ENCODE measurements at regions not wholly inside any gene's neighbourhood (a gene's known extent, or its start where the extent isn't known, plus 50 kb on each side); places are given as distances from the start of the nearest gene placed in this dataset.
"Not testable (repeated sequence)": the region's sequence is repeated elsewhere in the genome, so short reads cannot be mapped to it uniquely, and the experiment has no call there.

DNA sequence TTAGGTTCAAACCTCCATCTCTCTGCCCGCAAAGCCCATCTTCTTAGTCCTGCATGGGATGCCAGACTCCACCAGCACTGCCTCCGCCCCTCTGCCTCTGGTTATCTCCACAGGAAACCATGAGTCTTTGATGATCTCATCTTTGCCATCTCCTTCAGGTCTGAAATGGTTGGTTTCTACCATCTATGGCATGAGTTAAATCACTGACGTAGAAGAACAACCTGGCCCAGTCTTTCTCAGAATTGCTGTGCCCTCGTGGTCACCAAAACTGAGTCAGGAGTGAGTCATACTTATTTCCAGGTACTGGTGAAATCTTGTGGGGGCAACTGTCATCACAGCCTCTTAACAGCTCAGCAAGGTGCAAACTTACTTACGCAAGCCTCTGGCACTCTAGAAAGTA is 468.7 kb upstream of the C16orf82 start:
- no peak for DNase-seq

GRCh38 chr16:26598998-26599784 is 467.5 kb upstream of the C16orf82 start:
- DNase-seq = no peak

DNA sequence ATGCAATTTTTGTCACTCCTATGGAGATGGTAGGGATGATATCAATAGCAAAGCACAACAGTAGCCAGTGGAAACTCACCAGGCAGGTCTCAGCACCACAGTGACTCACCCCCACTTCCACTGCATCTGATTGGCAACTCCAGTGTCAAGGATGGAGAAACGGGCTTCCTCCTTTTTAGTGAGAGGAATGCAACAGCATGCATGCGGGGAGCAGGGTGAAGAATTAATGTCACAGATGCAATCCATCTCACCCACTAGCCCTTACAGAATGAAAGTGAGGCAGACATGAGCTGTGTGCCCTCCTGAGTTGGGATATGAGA is 467.0 kb upstream of the C16orf82 start:
- DNase-seq = no peak

DNA sequence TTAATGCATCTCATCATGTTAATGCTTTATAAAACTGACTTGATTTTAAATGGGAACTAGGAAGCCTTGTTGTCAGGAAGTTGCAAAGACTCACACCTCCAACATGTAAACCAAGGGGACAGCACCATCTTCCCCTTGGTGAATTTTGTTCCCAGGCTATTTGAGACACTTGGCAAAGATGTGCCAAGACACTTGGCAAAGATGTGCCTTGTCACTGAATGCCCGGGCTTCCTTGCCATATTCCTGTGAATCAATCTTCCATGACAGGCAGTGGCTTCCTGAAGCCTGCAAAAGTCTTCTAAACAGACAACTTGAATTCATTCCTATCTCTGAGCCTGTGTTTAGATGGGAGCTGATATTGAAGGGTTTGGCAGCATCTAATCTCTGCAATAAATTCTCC is 465.4 kb upstream of the C16orf82 start:
- DNase-seq = no peak

- no peak for DNase-seq
Observed at GRCh38 chr16:26605626-26606271, 461.0 kb upstream of the C16orf82 start.

- no peak for DNase-seq
Observed at GRCh38 chr16:26606381-26607150, 460.2 kb upstream of the C16orf82 start.

DNA sequence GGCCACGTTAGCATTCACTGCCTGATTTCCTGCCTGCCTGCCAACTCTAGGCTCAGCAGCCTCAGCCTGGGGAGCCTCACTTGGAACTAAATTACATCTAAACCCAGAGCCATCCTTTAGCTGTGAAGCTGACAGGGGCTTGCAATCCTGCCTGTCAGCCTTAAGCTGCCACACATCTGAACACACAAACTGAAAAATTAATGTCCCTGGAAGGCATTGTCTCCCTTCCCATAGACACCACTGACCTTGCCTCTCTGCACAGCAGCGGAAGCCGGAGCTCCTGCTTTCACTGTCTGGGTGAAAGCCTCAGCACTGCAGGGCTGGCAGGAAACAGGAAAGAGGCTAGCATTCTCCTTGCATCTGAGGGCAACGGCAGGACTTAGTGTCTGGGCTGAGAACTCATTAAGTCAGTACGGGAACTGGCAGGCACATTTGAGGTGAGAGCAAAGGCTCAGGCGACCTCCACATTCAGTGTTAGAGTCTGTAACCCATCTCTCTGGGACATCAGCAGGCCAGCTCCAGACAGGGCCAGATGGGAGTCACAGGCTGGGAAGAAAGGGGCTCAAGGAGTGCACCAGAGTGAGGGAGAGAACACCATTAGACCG is 452.4 kb upstream of the C16orf82 start:
- no peak for DNase-seq

DNA sequence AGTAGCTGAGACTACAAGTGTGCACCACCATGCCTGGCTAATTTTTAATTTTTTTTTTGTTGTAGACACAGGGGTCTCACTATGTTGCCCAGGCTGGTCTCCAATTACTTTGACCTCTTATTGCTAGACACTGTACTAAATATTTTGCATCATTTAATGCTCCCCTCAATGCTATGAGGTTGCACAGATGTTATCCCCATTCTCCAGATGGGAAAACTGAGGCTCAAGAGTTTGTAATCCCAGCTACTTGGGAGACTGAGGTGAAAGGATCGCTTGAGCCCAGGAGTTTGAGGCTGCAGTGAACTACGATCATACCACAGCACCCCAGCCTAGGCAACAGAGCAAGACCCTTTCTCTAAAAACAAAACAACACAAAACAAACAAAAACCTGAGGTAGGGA is 443.3 kb upstream of the C16orf82 start:
- DNase-seq = no peak

- no peak for DNase-seq
Observed at GRCh38 chr16:26627958-26628357, 438.8 kb upstream of the C16orf82 start.

- not testable (repeated sequence) for DNase-seq
Observed at GRCh38 chr16:26631365-26631764, 435.4 kb upstream of the C16orf82 start.

DNA sequence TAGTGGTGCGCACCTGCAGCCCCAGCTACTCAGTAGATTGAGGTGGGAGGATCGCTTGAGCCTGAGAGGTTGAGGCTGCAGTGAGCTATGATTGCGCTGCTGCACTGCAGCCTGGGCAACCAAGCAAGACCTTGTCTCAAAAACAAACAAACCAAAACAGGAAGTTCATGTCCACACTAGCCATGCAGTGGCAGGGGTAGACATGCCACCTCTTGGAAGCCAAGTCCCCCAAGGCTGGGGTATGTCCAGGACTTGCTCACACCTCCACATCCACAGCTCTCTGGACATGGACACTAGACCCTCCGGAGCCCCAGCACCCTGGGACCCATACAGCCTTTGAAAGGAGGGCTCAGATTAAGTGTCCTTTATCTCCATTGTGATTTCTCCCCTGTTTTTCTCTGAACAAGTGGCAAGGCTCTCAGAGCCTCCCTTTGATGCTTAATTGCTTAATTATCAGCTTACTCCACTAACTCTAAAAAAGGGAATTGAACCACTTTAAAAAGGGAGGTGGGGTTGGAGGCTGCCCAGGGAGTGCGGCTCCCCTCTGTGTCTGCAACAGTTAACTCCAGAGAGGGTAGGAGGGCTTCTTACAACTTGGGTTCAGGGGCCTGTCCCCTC is 424.6 kb upstream of the C16orf82 start:
- no peak for DNase-seq

DNA sequence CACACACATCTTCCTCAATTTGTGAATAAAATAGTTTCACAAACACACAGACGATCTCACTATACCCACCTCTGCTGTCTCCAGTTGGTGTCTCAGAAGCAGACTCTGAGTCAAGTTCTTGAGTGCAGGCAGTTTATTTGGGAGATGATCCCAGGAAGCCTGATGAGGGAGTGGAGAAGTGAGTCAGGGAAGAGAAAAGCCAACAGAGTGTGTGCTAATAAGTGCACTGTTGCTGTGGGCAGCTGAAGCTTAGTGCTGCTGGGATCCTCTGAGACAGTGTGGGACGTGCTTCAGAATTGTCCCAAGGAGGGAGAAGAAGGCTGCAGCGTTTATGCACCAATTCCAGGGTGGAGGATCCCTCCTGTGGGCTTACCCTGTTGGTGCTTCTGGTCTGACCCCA is 423.2 kb upstream of the C16orf82 start:
- no peak for DNase-seq

DNA sequence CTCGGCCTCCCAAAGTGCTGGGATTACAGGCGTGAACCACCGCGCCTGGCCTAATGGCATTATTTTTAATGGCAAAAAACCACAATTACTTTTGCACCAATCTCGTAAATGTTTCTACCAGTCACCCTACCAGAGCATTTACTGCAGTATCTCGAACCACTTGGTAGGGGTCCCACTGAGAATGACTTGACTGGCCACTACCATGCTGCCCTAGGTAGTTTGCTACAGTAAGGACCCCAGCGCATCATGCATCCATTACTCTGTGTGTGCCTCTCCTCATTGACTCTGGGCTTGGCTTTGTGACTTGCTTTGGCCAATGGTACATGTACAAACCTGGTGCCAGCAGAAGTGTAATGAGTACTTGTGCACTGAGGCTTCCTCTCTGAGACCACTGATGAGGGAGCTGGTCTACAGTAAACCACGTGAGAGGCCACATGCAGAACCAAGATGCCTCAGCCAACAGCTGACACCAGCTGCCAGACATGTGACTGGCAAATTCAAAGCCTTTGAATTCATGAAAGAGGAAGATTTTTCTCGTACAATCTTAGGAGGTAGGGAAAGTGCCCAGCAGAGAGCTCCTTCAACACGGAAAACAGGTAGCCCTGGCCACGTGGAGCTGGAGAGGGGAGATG is 421.7 kb upstream of the C16orf82 start:
- no peak for DNase-seq

- no peak for DNase-seq
Observed at GRCh38 chr16:26645614-26646013, 421.1 kb upstream of the C16orf82 start.

DNA sequence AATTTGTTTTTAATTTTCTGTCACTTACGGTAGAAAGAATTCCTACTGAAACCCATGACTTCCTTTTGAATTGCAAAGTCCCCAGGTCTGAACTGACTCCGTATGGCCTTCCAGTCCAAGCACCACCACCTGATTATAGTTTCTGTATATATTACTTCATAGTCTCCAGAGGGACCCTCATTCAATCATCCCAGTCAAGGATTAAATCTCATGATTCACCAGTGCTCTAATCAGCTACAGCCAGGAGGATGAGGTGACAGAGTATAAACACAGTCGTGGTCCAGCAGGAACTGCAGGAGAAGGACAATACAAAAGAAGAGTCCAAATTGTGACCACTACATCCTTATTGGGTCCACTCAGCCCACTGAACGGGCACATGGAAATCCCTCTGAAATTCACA is 418.9 kb upstream of the C16orf82 start:
- no peak for DNase-seq

DNA sequence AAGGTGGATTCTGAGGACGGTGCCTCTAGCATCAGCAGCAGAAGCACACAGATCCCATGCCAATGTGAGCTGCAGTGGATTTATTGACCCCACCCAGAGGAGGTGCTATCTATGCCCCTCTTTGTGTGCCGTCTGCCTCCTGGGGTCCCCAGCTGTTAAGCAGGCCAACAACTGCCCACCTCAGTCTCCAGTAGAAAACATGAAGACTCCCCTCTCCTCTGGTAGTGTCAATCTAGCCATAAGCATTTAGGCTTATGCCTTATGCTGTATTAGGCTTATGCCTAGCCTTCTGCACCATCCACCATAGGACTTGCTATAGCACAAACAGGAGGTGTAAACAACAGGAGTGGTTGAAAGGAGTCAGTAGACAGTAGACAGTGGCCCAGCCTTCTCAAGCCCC is 417.9 kb upstream of the C16orf82 start:
- no peak for DNase-seq

DNA sequence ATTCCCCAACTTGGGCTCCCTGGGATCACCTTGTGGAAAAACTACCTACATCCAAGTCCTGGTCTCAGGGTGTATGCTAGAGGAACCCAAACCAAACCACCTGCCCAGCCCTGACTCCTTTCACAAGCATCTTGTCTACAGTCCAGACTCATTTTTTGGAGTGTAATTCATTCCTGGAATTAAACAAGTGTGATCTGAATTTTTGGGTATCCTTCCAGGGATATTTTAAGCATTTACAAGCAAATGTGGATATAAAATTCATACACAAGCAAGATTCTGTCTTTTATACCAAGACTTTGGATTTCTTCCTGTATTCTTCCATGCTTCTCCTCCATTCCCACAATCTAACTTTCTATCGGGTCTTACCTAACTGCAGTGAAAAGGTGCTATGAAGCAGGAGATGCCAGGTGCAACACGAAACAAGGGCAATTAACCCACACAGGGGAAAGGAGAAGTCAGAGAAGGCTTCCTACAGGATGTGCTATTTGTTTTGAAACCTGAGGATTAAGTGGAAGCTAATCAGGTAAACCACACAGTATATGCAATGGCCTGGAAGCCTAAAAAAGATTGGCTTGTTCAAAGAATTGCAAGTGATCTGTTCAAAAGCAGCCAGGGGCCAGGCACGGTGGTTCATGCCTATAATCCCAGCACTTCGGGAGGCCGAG is 417.2 kb upstream of the C16orf82 start:
- DNase-seq = no peak

- no peak for DNase-seq
Observed at GRCh38 chr16:26651464-26651863, 415.3 kb upstream of the C16orf82 start.

DNA sequence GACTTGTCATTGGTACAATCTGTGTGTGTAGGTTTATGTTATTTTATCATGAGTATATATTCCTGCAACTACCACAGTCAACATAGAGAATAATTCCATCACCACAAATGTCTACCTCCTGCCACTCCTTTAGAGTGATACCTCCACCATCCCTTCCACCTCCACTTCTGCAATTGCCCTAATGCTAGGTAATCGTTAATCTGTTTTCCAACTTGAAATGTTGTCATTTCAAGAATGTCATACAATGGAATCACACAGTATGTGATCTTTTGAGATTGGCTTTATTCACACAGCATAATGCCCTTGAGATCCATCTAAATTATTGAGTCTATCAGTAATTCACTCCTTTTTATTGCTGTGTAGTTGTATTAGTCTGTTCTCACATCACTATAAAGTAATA is 414.8 kb upstream of the C16orf82 start:
- DNase-seq = no peak

- DNase-seq = no peak
Observed at GRCh38 chr16:26658486-26658885, 408.2 kb upstream of the C16orf82 start.

GRCh38 chr16:26658915-26659314 is 407.8 kb upstream of the C16orf82 start:
- no peak for DNase-seq

- DNase-seq = no peak
Observed at GRCh38 chr16:26664086-26664485, 402.6 kb upstream of the C16orf82 start.

All from inflammatory macrophage (primary cell).